Osteocyte (in vitro differentiated cells): ENCODE measurements at regions not wholly inside any gene's neighbourhood (a gene's known extent, or its start where the extent isn't known, plus 50 kb on each side); places are given as distances from the start of the nearest gene placed in this dataset.

Experiments
- DNase-seq: peaks from one replicate; pipeline ENCODE4 v3.0.0; 2021; ENCODE audit warnings: mixed read lengths; ENCODE audit not compliant: unreplicated experiment; ENCODE audit errors: extremely low spot score
- H3K27ac Mint-ChIP-seq: one replicate; pipeline ENCODE4 v1.8.0; 2021; ENCODE audit warnings: mild to moderate bottlenecking, mixed read lengths; ENCODE audit not compliant: unreplicated experiment
- H3K27me3 Mint-ChIP-seq: one replicate; pipeline ENCODE4 v1.8.0; 2021; ENCODE audit warnings: mixed read lengths; ENCODE audit not compliant: unreplicated experiment
- H3K36me3 Mint-ChIP-seq: one replicate; pipeline ENCODE4 v1.8.0; 2021; ENCODE audit warnings: mixed read lengths; ENCODE audit not compliant: unreplicated experiment
- H3K4me1 Mint-ChIP-seq: one replicate; pipeline ENCODE4 v1.8.0; 2021; ENCODE audit warnings: mixed read lengths; ENCODE audit not compliant: unreplicated experiment
- H3K4me3 Mint-ChIP-seq: one replicate; pipeline ENCODE4 v1.8.0; 2021; ENCODE audit warnings: mild to moderate bottlenecking, moderate library complexity, mixed read lengths; ENCODE audit not compliant: unreplicated experiment
- H3K9me3 Mint-ChIP-seq: one replicate; pipeline ENCODE4 v1.8.0; 2021; ENCODE audit warnings: mixed read lengths; ENCODE audit not compliant: unreplicated experiment
- TF ChIP-seq, protein P1 (sequence below): fragments of 200-600 bp; sonication (generic); IDR thresholded peaks from 2 replicates; pipeline ENCODE4 v1.5.0; 2021; ENCODE audit warnings: antibody characterized with exemption, mild to moderate bottlenecking, moderate library complexity

GRCh38 chr12:108401964-108402363, 62.9 kb upstream of the CMKLR1 start:
- TF ChIP-seq, protein P1, sequence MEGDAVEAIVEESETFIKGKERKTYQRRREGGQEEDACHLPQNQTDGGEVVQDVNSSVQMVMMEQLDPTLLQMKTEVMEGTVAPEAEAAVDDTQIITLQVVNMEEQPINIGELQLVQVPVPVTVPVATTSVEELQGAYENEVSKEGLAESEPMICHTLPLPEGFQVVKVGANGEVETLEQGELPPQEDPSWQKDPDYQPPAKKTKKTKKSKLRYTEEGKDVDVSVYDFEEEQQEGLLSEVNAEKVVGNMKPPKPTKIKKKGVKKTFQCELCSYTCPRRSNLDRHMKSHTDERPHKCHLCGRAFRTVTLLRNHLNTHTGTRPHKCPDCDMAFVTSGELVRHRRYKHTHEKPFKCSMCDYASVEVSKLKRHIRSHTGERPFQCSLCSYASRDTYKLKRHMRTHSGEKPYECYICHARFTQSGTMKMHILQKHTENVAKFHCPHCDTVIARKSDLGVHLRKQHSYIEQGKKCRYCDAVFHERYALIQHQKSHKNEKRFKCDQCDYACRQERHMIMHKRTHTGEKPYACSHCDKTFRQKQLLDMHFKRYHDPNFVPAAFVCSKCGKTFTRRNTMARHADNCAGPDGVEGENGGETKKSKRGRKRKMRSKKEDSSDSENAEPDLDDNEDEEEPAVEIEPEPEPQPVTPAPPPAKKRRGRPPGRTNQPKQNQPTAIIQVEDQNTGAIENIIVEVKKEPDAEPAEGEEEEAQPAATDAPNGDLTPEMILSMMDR: no peak
- no peaks in the 10 kb centered on the region for H3K4me1 Mint-ChIP-seq
- peaks cover 29% of the 10 kb centered on the region for H3K27me3 Mint-ChIP-seq
- DNase-seq: no peak
- H3K36me3 Mint-ChIP-seq: no peaks in the 10 kb centered on the region
- no peak overlapping the region for H3K4me3 Mint-ChIP-seq
- H3K27ac Mint-ChIP-seq: no peak overlapping the region
- H3K9me3 Mint-ChIP-seq: peaks cover 14% of the 10 kb centered on the region

DNA sequence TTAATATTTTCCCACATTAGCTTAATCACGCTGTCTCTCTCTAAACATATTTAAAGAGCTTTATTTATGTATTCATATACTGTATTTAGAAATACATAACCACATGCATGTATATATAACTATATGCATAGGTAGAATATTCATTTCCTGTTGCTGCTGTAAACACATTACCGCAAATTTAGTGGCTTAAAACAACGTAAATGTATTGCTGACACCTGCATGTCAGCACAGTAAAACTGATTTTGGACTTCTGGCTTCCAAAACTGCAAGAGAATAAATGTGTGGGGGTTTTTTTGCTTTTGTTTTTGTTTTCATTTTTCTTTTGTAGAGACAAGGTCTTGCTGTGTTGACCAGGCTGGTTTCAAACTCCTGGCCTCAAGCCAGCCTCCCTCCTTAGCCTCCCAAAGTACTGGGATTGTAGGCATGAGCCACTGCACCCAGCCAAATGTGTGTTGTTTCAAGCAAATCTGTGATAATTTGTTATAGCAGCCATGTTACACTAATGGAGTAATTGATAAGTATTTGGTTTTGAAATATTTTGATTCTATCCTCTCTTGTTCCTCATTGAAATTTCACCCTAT, 61.9 kb upstream of the CMKLR1 start:
- Mint-ChIP-seq H3K4me1 (no peaks in the 10 kb centered on the region), H3K27me3 (peaks cover 24% of the 10 kb centered on the region), H3K9me3 (peaks cover 5% of the 10 kb centered on the region), H3K27ac (no peak overlapping the region), H3K36me3 (no peaks in the 10 kb centered on the region), H3K4me3 (no peak overlapping the region)
- no peak for DNase-seq
- TF ChIP-seq, protein P1: no peak

GRCh38 chr12:108400481-108400880, 61.4 kb upstream of the CMKLR1 start:
- Mint-ChIP-seq H3K4me3 (no peak overlapping the region), H3K9me3 (peaks cover under 1% of the 10 kb centered on the region), H3K27me3 (peaks cover 22% of the 10 kb centered on the region), H3K4me1 (no peaks in the 10 kb centered on the region), H3K36me3 (no peaks in the 10 kb centered on the region), H3K27ac (no peak overlapping the region)
- TF ChIP-seq, protein P1: no peak
- no peak for DNase-seq

- no peak for DNase-seq
- TF ChIP-seq, protein P1: no peak
- no peak overlapping the region for H3K4me3 Mint-ChIP-seq
- no peaks in the 10 kb centered on the region for H3K4me1 Mint-ChIP-seq
- no peaks in the 10 kb centered on the region for H3K36me3 Mint-ChIP-seq
- H3K27ac Mint-ChIP-seq: no peak overlapping the region
- H3K9me3 Mint-ChIP-seq: no peaks in the 10 kb centered on the region
- peaks cover 22% of the 10 kb centered on the region for H3K27me3 Mint-ChIP-seq
These were observed 60.9 kb upstream of the CMKLR1 start for GRCh38 chr12:108400056-108400455.

- no peak for DNase-seq
- peaks cover 22% of the 10 kb centered on the region for H3K27me3 Mint-ChIP-seq
- TF ChIP-seq, protein P1: no peak
- H3K4me3 Mint-ChIP-seq: no peak overlapping the region
- H3K9me3 Mint-ChIP-seq: no peaks in the 10 kb centered on the region
- no peaks in the 10 kb centered on the region for H3K36me3 Mint-ChIP-seq
- H3K27ac Mint-ChIP-seq: no peak overlapping the region
- H3K4me1 Mint-ChIP-seq: peaks cover 4% of the 10 kb centered on the region
These were observed 60.4 kb upstream of the CMKLR1 start for GRCh38 chr12:108399514-108399913.
